ENCODE measurements at regions not wholly inside any gene's neighbourhood (a gene's known extent, or its start where the extent isn't known, plus 50 kb on each side); places are given as distances from the start of the nearest gene placed in this dataset.

- DNase-seq: no peak
- no peak for TF ChIP-seq CTCF (IDR thresholded peaks at IDR 0.05; ENCODE audit: low read depth, low read length)
- Histone ChIP-seq H3K4me3 (ENCODE audit: low read depth, low read length) (no peak overlapping the region), H3K27ac (no peak overlapping the region), H3K27me3 (ENCODE audit: insufficient read depth, low read depth, severe bottlenecking) (peaks cover 3% of the 10 kb centered on the region), H3K36me3 (no peaks in the 10 kb centered on the region), H3K9me3 (ENCODE audit: severe bottlenecking) (no peaks in the 10 kb centered on the region)
Measured at GRCh38 chr12:11539156-11539555, 110.3 kb upstream of the ETV6 start.

DNA sequence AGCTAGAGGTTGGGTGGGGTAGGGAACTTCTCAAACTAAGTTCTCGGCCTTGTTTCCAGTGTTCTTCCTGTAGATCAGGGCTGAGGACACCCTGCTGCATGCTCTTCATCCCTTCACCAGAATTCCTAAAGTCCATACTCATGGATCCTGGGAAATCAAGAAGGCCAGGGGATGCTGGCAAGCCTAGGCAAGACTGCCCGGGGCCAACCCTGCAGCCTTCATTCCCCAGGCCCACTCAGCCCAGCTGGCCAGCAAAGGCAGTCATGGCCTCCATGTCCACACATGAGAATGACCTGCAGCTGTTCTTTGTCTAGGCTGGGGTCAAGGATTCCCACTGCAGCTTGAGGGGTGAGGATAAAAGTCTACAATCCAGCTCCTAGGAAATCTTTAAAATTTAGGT lies 109.3 kb upstream of the ETV6 start:
- H3K9me3 ChIP-seq (ENCODE audit: severe bottlenecking): no peaks in the 10 kb centered on the region
- TF ChIP-seq CTCF (IDR thresholded peaks at IDR 0.05; ENCODE audit: low read depth, low read length): no peak
- DNase-seq: no peak
- no peak overlapping the region for H3K4me3 ChIP-seq (ENCODE audit: low read depth, low read length)
- no peak overlapping the region for H3K27ac ChIP-seq
- H3K36me3 ChIP-seq: no peaks in the 10 kb centered on the region
- H3K27me3 ChIP-seq (ENCODE audit: insufficient read depth, low read depth, severe bottlenecking): peaks cover 3% of the 10 kb centered on the region

GRCh38 chr12:11540615-11541310 lies 108.7 kb upstream of the ETV6 start:
- Histone ChIP-seq H3K27me3 (ENCODE audit: insufficient read depth, low read depth, severe bottlenecking) (peaks cover under 1% of the 10 kb centered on the region), H3K4me3 (ENCODE audit: low read depth, low read length) (no peak overlapping the region), H3K9me3 (ENCODE audit: severe bottlenecking) (no peaks in the 10 kb centered on the region), H3K36me3 (no peaks in the 10 kb centered on the region), H3K27ac (no peak overlapping the region)
- no peak for TF ChIP-seq CTCF (IDR thresholded peaks at IDR 0.05; ENCODE audit: low read depth, low read length)
- DNase-seq: no peak

GRCh38 chr12:11542599-11542998 lies 106.9 kb upstream of the ETV6 start:
- no peak for TF ChIP-seq CTCF (IDR thresholded peaks at IDR 0.05; ENCODE audit: low read depth, low read length)
- no peak overlapping the region for H3K27ac ChIP-seq
- no peak for DNase-seq

GRCh38 chr12:11543457-11544158 lies 105.9 kb upstream of the ETV6 start:
- Histone ChIP-seq H3K27ac (no peak overlapping the region), H3K36me3 (no peaks in the 10 kb centered on the region), H3K4me3 (ENCODE audit: low read depth, low read length) (no peak overlapping the region), H3K9me3 (ENCODE audit: severe bottlenecking) (no peaks in the 10 kb centered on the region), H3K27me3 (ENCODE audit: insufficient read depth, low read depth, severe bottlenecking) (no peaks in the 10 kb centered on the region)
- no peak for TF ChIP-seq CTCF (IDR thresholded peaks at IDR 0.05; ENCODE audit: low read depth, low read length)
- no peak for DNase-seq

More at GRCh38 chr12:11542599-11542998, 106.9 kb upstream of the ETV6 start:
- no peaks in the 10 kb centered on the region for H3K27me3 ChIP-seq (ENCODE audit: insufficient read depth, low read depth, severe bottlenecking)
- no peaks in the 10 kb centered on the region for H3K9me3 ChIP-seq (ENCODE audit: severe bottlenecking)
- no peaks in the 10 kb centered on the region for H3K36me3 ChIP-seq
- H3K4me3 ChIP-seq (ENCODE audit: low read depth, low read length): no peak overlapping the region
